WERI-Rb-1 (cell line): ENCODE measurements at regions not wholly inside any gene's neighbourhood (a gene's known extent, or its start where the extent isn't known, plus 50 kb on each side); places are given as distances from the start of the nearest gene placed in this dataset.
"Not testable (repeated sequence)": the region's sequence is repeated elsewhere in the genome, so short reads cannot be mapped to it uniquely, and the experiment has no call there.

Experiments
- DNase-seq: peaks from one replicate; pipeline ENCODE4 v3.0.0-alpha.2; 2020
- H3K27ac ChIP-seq: fragments of 250-450 bp; sonication (Bioruptor Pico); 2 replicates; pipeline ENCODE4 v1.5.1; 2020; ENCODE audit warnings: mild to moderate bottlenecking, moderate library complexity
- H3K27me3 ChIP-seq: fragments of 250-450 bp; sonication (Bioruptor Pico); 2 replicates; pipeline ENCODE4 v1.5.1; 2021; ENCODE audit warnings: mild to moderate bottlenecking, low read depth, moderate library complexity; ENCODE audit not compliant: insufficient read depth, severe bottlenecking
- H3K36me3 ChIP-seq: fragments of 250-450 bp; sonication (Bioruptor Pico); 2 replicates; pipeline ENCODE4 v1.5.1; 2020; ENCODE audit warnings: mild to moderate bottlenecking, moderate library complexity
- H3K4me3 ChIP-seq: 2 replicates; pipeline ENCODE4 v1.5.1; 2011; ENCODE audit warnings: low read depth, mild to moderate bottlenecking, control low read depth, low read length
- H3K9me3 ChIP-seq: fragments of 250-450 bp; sonication (Bioruptor Pico); 2 replicates; pipeline ENCODE4 v1.5.1; 2021; ENCODE audit warnings: mild to moderate bottlenecking, moderate library complexity; ENCODE audit not compliant: severe bottlenecking
- TF ChIP-seq, protein P1 (sequence below): IDR thresholded peaks from 2 replicates; pipeline ENCODE4 v1.5.1; 2011; ENCODE audit warnings: low read depth, mild to moderate bottlenecking, control low read depth, inconsistent platforms, low read length

DNA sequence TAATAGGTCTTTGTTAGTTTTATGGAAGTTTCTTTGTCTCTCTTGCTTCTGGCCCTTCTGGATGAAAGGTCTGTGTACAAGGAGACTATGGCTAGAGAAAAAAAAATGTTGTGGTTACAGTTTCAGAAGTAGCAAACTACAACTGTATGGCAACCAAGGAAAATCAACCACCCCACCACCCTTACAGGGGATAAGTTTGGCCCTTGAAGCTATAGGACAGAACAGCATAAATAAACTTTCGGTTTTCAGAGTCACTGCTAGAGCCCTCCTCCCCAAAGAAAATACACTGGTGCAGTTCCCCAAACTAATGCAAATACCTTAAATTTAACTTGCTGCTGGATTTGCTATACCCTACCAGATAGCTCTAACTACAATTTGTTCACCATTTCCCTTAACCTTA lies 1216.7 kb downstream of the EFNA5 start:
- DNase-seq: no peak
- Histone ChIP-seq H3K9me3 (no peaks in the 10 kb centered on the region), H3K4me3 (no peak overlapping the region), H3K27me3 (no peaks in the 10 kb centered on the region), H3K36me3 (no peaks in the 10 kb centered on the region), H3K27ac (no peak overlapping the region)
- TF ChIP-seq, protein P1, sequence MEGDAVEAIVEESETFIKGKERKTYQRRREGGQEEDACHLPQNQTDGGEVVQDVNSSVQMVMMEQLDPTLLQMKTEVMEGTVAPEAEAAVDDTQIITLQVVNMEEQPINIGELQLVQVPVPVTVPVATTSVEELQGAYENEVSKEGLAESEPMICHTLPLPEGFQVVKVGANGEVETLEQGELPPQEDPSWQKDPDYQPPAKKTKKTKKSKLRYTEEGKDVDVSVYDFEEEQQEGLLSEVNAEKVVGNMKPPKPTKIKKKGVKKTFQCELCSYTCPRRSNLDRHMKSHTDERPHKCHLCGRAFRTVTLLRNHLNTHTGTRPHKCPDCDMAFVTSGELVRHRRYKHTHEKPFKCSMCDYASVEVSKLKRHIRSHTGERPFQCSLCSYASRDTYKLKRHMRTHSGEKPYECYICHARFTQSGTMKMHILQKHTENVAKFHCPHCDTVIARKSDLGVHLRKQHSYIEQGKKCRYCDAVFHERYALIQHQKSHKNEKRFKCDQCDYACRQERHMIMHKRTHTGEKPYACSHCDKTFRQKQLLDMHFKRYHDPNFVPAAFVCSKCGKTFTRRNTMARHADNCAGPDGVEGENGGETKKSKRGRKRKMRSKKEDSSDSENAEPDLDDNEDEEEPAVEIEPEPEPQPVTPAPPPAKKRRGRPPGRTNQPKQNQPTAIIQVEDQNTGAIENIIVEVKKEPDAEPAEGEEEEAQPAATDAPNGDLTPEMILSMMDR: no peak

DNA sequence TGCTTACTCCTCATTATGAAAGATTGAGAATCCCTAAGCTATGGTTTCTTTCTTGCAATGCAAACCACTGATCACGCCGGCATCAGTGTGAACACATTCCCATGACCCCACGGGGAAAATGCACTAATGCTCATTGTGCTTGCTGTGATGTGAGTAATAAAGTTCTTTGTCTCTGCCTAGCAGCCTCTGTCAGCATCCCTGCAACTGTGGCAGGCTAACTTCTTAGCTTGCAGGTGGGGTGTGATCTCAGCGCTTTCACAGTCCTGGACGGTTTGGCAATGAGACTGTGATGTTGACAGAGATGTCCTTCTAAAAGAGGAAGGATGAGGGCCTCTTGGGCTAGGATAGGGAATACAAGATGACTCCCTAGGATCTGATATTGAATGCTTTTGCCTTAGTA lies 1218.7 kb downstream of the EFNA5 start:
- TF ChIP-seq, protein P1: no peak
- no peaks in the 10 kb centered on the region for H3K27me3 ChIP-seq
- no peak overlapping the region for H3K27ac ChIP-seq
- H3K36me3 ChIP-seq: no peaks in the 10 kb centered on the region
- H3K4me3 ChIP-seq: no peak overlapping the region
- H3K9me3 ChIP-seq: no peaks in the 10 kb centered on the region
- no peak for DNase-seq

DNA sequence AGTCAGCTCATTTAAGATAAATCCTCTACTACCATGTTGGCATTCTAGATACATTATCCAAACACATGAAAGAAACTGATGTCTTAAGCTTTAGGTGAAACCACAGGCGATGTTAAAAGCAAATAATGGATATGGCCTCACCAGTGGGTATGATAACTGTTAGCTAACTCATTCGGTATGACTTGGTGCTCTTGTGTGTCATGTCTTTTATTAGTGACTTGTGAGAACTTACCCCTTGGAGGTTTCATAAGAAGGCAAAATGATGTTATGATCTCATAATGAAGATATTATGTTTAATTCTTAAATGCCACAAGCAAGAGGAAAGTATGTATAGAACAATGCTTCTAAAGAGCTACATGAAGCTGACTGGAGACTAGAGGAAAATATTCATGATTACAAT lies 1227.0 kb downstream of the EFNA5 start:
- DNase-seq: no peak
- H3K27me3 ChIP-seq: no peaks in the 10 kb centered on the region
- no peaks in the 10 kb centered on the region for H3K9me3 ChIP-seq
- H3K4me3 ChIP-seq: no peak overlapping the region
- H3K36me3 ChIP-seq: no peaks in the 10 kb centered on the region
- TF ChIP-seq, protein P1: no peak
- no peak overlapping the region for H3K27ac ChIP-seq

DNA sequence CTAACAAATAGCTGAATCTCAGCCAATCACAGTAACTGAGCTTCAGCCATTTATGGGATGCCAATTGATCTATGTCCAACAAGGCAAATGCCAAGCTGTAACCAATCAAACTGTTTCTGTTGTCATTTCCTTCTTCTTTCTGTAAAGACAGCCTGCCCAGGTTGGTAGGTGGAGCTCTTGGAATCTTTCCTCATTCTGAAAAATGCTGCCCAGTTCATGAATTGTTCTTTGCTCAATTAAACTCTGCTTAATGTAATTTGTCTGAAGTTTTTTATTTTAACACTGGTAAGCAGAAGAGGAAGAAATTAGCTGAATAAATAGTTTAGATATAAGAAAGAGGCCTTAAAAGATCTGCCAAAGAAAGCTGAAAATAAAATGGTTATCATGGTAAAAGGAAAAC lies 1235.6 kb downstream of the EFNA5 start:
- no peaks in the 10 kb centered on the region for H3K9me3 ChIP-seq
- TF ChIP-seq, protein P1: no peak
- no peak for DNase-seq
- no peaks in the 10 kb centered on the region for H3K36me3 ChIP-seq
- no peak overlapping the region for H3K4me3 ChIP-seq
- H3K27ac ChIP-seq: no peak overlapping the region
- no peaks in the 10 kb centered on the region for H3K27me3 ChIP-seq

DNA sequence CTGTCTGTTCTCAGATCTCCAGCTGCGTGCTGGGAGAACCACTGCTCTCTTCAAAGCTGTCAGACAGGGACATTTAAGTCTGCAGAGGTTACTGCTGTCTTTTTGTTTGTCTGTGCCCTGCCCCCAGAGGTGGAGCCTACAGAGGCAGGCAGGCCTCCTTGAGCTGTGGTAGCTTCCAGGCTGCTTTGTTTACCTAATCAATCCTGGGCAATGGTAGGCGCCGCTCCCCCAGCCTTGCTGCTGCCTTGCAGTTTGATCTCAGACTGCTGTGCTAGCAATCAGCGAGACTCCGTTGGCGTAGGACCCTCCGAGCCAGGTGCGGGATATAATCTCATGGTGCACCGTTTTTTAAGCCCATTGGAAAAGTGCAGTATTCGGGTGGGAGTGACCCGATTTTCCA lies 1240.0 kb downstream of the EFNA5 start:
- H3K4me3 ChIP-seq, H3K27me3 ChIP-seq, DNase-seq, H3K36me3 ChIP-seq, H3K9me3 ChIP-seq, H3K27ac ChIP-seq: not testable (repeated sequence)

DNA sequence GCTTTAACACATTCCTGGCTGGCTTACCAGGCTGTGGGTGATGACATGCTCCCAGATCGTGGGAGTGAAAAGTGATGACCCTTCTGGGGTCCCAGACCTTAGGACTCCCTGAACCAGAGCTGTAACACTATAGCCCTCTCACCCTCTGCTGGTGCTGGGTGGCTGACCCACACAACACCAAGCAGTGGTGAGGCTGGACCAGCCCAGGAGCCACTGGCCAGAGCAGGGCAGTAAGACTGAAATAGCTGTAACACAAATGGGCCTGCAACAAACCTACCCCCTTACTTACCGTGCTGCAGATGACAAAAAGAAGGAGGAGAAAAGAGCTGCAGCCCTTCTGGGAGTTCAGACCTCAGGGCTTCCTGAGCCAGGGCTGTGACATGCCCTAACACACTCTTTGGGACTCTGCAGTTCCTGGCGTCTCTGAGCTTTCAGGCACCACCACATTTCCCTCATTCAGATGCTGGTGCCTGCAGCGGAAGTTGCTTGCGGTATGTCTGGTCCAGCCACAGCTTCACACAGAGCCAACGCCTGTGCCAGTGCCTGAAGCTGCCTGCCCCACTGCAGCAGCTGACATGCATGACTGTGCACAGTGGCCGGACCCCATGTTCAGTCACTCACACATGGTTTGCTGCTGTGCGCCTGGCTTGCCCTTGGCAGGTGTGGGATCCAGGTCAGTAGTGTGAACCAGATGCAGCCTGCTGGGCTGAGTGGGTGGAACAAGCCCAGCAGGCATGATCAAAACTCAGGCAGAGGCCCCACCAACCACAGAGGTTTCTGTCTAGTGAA lies 1247.4 kb downstream of the EFNA5 start:
- no peak for DNase-seq
- TF ChIP-seq, protein P1: no peak
- Histone ChIP-seq H3K27me3 (no peaks in the 10 kb centered on the region), H3K27ac (no peak overlapping the region), H3K4me3 (no peak overlapping the region), H3K36me3 (no peaks in the 10 kb centered on the region), H3K9me3 (no peaks in the 10 kb centered on the region)
